ENCODE measurements at regions not wholly inside any gene's neighbourhood (a gene's known extent, or its start where the extent isn't known, plus 50 kb on each side); places are given as distances from the start of the nearest gene placed in this dataset.

GRCh38 chr12:24138041-24138440 is 188.6 kb upstream of the SOX5 start:
- TF ChIP-seq, protein P1, sequence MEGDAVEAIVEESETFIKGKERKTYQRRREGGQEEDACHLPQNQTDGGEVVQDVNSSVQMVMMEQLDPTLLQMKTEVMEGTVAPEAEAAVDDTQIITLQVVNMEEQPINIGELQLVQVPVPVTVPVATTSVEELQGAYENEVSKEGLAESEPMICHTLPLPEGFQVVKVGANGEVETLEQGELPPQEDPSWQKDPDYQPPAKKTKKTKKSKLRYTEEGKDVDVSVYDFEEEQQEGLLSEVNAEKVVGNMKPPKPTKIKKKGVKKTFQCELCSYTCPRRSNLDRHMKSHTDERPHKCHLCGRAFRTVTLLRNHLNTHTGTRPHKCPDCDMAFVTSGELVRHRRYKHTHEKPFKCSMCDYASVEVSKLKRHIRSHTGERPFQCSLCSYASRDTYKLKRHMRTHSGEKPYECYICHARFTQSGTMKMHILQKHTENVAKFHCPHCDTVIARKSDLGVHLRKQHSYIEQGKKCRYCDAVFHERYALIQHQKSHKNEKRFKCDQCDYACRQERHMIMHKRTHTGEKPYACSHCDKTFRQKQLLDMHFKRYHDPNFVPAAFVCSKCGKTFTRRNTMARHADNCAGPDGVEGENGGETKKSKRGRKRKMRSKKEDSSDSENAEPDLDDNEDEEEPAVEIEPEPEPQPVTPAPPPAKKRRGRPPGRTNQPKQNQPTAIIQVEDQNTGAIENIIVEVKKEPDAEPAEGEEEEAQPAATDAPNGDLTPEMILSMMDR (IDR thresholded peaks at IDR 0.05; ENCODE audit: extremely low read depth in 1 of 2, insufficient read depth in 1 of 2, low read depth in 1 of 2, low read length in 2 of 2): no peak
- no peak for TF ChIP-seq POLR2A (IDR thresholded peaks at IDR 0.05; ENCODE audit: low read depth, low read length)
- no peak for TF ChIP-seq EZH2 (IDR thresholded peaks at IDR 0.05; ENCODE audit: borderline replicate concordance, low read depth, low read length, severe bottlenecking)
- no peak for TF ChIP-seq GATA2 (IDR thresholded peaks at IDR 0.05; ENCODE audit: insufficient read depth, insufficient read length, low read depth, low read length)
- no peak for TF ChIP-seq POLR2AphosphoS5 (IDR thresholded peaks at IDR 0.05; ENCODE audit: insufficient read depth, low read depth, low read length)
- no peak for TF ChIP-seq MAX (IDR thresholded peaks at IDR 0.05; ENCODE audit: insufficient read depth, insufficient read length)
- TF ChIP-seq MYC (IDR thresholded peaks at IDR 0.05; ENCODE audit: low read depth, low read length): no peak
